ENCODE measurements at regions not wholly inside any gene's neighbourhood (a gene's known extent, or its start where the extent isn't known, plus 50 kb on each side); places are given as distances from the start of the nearest gene placed in this dataset.

DNA sequence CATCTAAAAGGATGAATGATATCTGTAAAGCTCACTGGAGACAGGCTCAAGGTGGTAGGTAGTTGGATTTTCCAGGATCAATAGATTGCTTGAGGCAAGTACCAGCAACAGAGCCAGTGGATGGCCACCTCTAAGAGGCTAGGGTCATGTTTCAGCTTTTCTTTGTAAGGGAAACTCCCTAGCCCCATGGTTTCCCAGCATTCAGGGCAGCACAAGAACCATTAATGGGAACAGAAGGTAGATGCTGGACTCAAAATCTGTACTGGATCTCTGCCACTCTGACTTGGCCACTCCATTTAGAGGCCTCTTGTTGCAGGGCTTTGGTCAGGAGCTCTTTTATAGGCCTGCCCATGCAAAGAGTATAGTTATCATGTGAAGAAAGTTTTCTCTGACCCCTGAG is 76.1 kb upstream of the DYRK2 start:
- H3K36me3 ChIP-seq (ENCODE audit: low read depth, missing control alignments) = no peaks in the 10 kb centered on the region
- H3K4me3 ChIP-seq = no peak overlapping the region
- no peak for DNase-seq
- H3K9me3 ChIP-seq = no peaks in the 10 kb centered on the region
- H3K4me1 ChIP-seq = no peaks in the 10 kb centered on the region
- H3K27me3 ChIP-seq = no peaks in the 10 kb centered on the region
- intact Hi-C loops (cut with DNase I; ENCODE audit: low total_unique reads) = no loop called here
- H3K27ac ChIP-seq = no peak overlapping the region
- no peak for TF ChIP-seq POLR2A (IDR thresholded peaks at IDR 0.05)
- TF ChIP-seq, protein P1, sequence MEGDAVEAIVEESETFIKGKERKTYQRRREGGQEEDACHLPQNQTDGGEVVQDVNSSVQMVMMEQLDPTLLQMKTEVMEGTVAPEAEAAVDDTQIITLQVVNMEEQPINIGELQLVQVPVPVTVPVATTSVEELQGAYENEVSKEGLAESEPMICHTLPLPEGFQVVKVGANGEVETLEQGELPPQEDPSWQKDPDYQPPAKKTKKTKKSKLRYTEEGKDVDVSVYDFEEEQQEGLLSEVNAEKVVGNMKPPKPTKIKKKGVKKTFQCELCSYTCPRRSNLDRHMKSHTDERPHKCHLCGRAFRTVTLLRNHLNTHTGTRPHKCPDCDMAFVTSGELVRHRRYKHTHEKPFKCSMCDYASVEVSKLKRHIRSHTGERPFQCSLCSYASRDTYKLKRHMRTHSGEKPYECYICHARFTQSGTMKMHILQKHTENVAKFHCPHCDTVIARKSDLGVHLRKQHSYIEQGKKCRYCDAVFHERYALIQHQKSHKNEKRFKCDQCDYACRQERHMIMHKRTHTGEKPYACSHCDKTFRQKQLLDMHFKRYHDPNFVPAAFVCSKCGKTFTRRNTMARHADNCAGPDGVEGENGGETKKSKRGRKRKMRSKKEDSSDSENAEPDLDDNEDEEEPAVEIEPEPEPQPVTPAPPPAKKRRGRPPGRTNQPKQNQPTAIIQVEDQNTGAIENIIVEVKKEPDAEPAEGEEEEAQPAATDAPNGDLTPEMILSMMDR (IDR thresholded peaks at IDR 0.05) = no peak

DNA sequence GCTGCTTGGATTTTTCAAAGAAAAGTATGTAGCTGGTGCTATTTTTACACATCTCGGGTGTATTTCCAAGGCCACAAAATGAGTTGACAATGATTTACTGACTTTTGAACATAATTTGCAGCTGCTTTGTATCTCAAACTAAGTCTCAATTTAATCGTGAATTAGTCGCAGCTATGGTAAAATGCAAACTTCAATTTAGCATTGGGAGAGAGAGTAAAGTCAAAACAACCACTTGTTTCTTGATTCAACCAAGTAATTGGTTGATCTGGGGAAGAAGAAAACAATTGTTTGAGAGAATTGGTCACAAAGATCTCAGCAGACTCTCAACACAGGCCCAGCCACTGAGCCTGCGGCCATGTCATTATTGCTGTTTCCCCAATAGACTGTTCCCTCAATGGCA is 75.0 kb upstream of the DYRK2 start:
- Histone ChIP-seq H3K9me3 (no peaks in the 10 kb centered on the region), H3K36me3 (ENCODE audit: low read depth, missing control alignments) (no peaks in the 10 kb centered on the region), H3K27ac (no peak overlapping the region), H3K4me1 (no peaks in the 10 kb centered on the region), H3K27me3 (no peaks in the 10 kb centered on the region), H3K4me3 (no peak overlapping the region)
- no peak for TF ChIP-seq POLR2A (IDR thresholded peaks at IDR 0.05)
- DNase-seq = no peak
- 68 to 80% methylated on average over 4 of the region's 4 CpGs for WGBS, 2 donors
- intact Hi-C loops (cut with DNase I; ENCODE audit: low total_unique reads) = no loop called here

DNA sequence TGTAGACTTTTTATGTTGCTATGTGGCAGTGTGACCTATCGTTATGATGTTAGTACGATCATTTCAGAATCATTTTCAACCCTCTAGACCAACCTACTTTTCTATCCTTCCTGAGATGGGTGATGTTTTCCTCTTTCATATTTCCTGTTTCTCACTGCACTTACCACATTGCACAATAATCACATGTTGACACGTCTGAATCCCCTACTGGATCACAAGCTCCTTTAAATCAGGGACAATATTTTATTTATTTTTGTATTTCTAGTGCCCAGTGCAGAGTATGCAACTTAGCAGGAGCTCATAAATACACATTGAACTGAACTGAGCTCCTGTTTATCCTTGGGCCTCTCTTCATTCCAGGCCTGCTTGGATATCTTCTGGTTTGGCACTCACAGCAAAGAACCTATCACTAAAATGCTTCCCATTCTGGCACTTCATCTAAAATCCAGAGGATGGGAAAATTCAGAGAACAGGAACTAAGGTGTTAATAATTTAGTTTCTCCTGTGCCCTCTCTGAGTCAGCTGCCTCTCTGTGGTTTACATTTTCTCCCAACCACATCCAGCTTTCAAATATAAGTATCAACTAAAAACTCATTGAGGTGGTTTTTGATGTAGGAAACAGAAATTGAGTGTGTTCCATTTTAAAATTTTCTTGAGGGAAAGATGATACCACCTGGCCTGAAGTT is 69.4 kb upstream of the DYRK2 start:
- no peaks in the 10 kb centered on the region for H3K4me1 ChIP-seq
- no peak for DNase-seq
- no peaks in the 10 kb centered on the region for H3K27me3 ChIP-seq
- no peaks in the 10 kb centered on the region for H3K9me3 ChIP-seq
- no peaks in the 10 kb centered on the region for H3K36me3 ChIP-seq (ENCODE audit: low read depth, missing control alignments)
- no peak overlapping the region for H3K27ac ChIP-seq
- WGBS, 2 donors = 86 to 87% methylated on average over 3 of the region's 3 CpGs
- no peak overlapping the region for H3K4me3 ChIP-seq
- intact Hi-C loops (cut with DNase I; ENCODE audit: low total_unique reads) = no loop called here
- no peak for TF ChIP-seq POLR2A (IDR thresholded peaks at IDR 0.05)
- TF ChIP-seq, protein P1 (IDR thresholded peaks at IDR 0.05) = no peak

DNA sequence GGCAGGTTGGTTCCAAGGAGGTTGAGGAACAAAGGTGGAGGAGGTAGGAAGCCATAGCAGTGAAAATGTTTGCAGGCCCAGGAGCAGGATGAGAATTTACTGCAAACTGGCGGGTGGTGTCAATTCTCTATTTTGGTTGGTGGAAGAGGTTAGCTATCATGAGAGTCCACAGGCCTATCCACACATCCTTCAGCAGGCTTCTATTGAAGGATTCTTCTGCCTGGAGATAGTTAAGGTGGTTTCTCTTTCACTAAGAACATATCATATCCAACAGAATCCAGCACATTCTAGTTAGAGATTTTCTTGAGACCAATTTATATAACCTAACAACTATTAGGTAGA is 68.9 kb upstream of the DYRK2 start:
- no peak overlapping the region for H3K4me3 ChIP-seq
- no peaks in the 10 kb centered on the region for H3K36me3 ChIP-seq (ENCODE audit: low read depth, missing control alignments)
- DNase-seq = no peak
- intact Hi-C loops (cut with DNase I; ENCODE audit: low total_unique reads) = no loop called here
- WGBS, 2 donors = 86 to 90% methylated on average over 1 of the region's 1 CpG
- no peaks in the 10 kb centered on the region for H3K9me3 ChIP-seq
- no peaks in the 10 kb centered on the region for H3K4me1 ChIP-seq
- TF ChIP-seq, protein P1 (IDR thresholded peaks at IDR 0.05) = no peak
- no peak for TF ChIP-seq POLR2A (IDR thresholded peaks at IDR 0.05)
- no peak overlapping the region for H3K27ac ChIP-seq
- no peaks in the 10 kb centered on the region for H3K27me3 ChIP-seq

DNA sequence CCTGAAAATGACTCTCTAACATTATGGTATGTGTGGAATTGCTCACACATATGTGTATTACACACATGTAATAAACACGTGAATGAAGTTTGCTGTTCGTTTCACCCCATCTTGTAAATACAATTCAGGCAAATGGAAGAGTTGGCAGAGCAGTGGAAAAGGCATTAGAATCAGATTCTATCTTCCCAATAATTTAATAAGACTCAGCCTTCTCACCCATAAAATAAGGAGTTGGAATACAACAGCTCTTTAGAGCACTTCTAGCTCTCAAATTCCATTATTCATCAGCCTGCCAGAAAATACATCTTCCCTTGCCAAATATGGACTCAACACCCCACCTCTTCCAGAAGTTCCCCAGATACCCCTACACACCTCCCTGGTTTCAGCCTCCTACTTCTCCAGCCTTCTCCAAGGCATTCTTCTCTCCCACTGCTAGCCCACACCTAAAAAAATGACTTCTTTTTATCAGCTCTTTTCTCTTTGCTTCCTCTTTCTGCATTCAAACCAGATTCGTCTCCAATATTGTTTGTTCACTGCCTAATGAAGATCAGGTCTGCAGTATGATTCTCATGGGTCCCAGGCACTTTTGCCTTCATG is 66.2 kb upstream of the DYRK2 start:
- Histone ChIP-seq H3K36me3 (ENCODE audit: low read depth, missing control alignments) (no peaks in the 10 kb centered on the region), H3K27ac (no peak overlapping the region), H3K9me3 (no peaks in the 10 kb centered on the region), H3K4me3 (no peak overlapping the region), H3K27me3 (no peaks in the 10 kb centered on the region), H3K4me1 (no peaks in the 10 kb centered on the region)
- DNase-seq = no peak
- TF ChIP-seq, protein P1 (IDR thresholded peaks at IDR 0.05) = no peak
- no peak for TF ChIP-seq POLR2A (IDR thresholded peaks at IDR 0.05)
- 72 to 85% methylated on average over 3 of the region's 3 CpGs for WGBS, 2 donors
- intact Hi-C loops (cut with DNase I; ENCODE audit: low total_unique reads) = no loop called here

Data from testis (tissue), 2 donors.